ENCODE measurements at regions not wholly inside any gene's neighbourhood (a gene's known extent, or its start where the extent isn't known, plus 50 kb on each side); places are given as distances from the start of the nearest gene placed in this dataset.

DNA sequence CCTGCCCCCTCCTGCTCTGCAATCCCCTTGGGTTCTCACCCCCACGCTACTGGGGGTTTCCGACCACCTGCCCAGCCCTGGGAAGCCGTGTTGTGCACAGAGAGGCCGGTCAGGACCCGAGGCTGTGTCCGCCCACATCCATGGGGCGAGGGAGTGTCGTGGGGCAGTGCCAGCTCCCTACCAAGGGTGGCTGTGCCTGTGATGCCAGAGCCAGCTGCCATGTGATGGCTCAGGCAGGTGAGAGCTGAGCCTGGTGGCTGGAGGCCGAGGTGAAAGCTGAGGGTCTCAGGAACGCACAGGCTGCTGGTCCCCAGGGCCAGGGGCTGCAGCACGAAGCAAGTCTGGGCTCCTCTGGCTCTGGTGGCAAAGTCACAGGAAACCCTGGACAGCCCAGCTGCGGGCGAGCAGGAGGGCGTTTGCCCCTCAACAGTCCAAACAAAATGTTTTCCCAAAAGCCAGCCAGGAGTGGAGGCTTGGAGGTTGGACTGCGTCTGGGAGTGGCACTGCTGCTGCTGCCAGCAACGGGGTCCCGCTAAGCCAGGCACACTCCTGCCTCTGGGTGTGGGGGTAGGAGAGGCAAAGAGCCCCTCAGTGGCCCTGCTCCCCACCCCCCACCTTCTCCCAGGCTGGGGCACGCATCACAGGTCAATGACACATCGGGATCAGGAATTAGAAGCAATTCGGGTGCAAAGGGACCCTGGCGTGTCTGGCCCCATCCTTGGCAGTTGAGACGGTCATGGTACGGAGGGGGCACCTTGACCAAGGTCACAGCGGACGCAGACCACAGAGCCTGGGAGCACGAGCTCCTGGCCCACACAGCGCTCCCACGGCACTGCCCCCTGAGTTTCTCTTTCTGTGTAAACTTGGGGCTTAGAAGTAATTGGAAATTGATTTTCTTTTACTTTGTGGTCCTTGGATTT lies 72.4 kb upstream of the GPC1 start:
- no peak for DNase-seq

- no peak for DNase-seq
These were observed 71.5 kb upstream of the GPC1 start for GRCh38 chr2:240363746-240364581.

- no peak for DNase-seq
These were observed 70.9 kb upstream of the GPC1 start for GRCh38 chr2:240364582-240364960.

DNA sequence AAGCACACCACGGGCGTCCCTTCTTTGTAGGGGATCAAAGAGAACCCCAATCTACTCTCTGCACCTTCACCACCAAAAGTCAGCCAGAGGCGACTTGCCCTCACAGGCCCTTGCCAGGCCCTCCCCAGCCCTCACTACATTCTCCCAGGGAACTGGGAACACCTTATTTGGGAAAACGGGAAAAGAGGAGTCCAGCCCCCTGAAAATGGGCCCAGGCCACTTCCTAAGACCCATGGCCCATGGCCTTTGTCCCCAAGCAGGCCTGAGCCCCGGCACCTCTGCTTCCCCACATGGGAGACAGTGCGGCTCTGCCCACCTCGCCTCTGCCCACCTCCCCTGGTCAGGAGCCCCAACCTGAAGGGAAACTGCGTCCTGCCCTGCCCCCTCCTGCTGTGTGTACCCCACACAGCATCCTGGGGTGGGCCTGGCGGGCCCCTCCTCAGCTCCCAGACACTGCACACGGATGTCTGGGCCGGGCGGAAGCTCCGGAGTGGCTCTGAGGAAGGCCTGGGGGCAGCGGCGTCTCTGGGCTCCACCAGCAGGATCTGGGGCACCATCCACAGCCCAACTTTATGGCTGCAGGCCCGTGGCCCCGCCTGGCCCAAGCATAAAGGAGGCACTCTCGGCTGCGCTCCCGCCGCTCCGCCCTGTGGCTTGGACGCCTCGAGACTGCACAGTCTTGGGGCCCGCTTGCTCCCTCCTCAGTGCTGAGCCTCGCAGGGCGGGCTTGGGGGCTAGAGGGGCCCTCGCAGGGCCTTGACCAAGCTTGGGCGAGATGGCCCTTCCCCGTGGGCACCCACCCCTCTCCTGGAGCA lies 70.3 kb upstream of the GPC1 start:
- no peak for DNase-seq

DNA sequence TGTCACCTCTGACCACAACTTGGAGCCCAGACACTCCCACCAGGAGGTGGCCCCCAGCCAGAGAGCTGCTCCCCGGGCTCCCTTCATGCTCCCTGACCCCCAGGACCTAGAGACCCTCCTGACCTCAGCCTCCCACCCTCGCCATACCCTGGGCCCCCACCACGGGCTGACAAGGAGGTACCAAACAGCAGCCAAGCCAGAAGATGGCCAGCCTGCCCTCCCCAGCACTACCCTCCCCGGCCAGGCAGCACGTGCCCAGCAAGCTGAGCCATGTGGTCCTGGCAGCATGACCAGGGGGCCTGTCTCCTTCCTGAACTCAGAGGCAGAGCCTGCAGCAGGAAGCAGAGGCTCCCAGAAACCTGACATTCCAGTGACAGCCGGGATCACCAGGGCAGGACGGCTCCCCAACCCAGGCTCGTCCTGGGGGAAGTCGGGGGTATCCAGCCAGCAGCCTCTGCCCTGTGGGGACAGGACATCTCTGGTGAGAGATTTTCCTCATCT lies 69.4 kb upstream of the GPC1 start:
- no peak for DNase-seq

DNA sequence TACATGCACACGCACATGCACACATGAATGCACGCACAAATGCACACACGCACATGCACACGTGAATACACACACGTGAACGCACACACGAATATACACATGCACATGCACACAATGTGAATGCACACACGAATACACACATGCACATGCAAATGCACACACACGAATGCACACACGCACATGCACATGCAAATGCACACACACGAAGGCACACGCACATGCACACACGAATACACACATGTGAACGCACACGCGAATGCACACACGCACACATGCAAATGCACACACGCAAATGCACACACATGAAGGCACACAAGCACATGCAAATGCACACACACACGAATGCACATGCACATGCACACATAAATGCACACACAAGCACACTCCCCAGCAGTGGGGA lies 68.6 kb upstream of the GPC1 start:
- no peak for DNase-seq

- DNase-seq: no peak
These were observed 67.7 kb upstream of the GPC1 start for GRCh38 chr2:240367721-240368120.

- no peak for DNase-seq
These were observed 66.6 kb upstream of the GPC1 start for GRCh38 chr2:240368781-240369331.

DNA sequence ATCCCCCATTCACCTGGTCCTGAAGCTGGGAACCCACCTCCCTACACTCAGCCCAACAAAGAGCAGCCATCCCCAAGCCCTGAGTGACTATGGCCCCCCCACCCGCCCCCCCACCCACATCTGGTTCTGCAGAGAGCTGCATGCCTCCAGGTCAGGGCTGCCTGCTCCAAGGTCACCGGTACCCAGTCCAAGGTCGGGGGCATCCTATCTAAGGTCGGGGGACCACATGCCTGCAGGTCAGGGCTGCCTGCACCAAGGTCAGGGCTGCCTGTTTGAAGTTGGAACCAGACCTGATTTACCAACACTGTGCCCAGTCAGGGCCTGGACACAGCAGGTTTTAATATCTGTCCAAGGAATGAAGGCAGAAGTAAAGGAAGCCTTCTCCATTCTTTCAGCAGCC lies 66.1 kb upstream of the GPC1 start:
- DNase-seq: no peak

GRCh38 chr2:240369801-240370585 lies 65.5 kb upstream of the GPC1 start:
- DNase-seq: no peak

GRCh38 chr2:240371129-240372000 lies 64.1 kb upstream of the GPC1 start:
- DNase-seq: no peak

DNA sequence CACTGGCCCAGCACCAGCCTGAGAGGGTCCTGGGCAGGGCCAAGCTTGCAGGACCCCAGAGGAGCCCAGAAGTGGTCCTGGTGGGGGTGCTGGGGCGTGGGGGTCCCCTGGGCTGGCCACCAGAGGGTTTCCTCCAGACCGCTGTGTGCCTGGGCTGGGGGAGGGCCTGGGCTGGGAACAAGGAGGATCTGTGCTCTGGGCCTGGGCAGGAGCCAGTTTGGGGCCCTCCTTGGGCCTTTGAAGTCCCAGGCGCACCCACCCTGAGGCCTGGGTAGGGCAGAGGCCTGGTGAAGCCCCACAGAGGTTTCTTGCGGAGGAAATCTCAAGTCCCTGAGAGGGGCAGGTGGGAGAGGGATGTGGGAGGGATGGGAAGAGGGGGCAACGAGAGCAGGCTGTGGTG lies 63.4 kb upstream of the GPC1 start:
- no peak for DNase-seq

GRCh38 chr2:240373289-240373885 lies 62.1 kb upstream of the GPC1 start:
- DNase-seq: no peak

DNA sequence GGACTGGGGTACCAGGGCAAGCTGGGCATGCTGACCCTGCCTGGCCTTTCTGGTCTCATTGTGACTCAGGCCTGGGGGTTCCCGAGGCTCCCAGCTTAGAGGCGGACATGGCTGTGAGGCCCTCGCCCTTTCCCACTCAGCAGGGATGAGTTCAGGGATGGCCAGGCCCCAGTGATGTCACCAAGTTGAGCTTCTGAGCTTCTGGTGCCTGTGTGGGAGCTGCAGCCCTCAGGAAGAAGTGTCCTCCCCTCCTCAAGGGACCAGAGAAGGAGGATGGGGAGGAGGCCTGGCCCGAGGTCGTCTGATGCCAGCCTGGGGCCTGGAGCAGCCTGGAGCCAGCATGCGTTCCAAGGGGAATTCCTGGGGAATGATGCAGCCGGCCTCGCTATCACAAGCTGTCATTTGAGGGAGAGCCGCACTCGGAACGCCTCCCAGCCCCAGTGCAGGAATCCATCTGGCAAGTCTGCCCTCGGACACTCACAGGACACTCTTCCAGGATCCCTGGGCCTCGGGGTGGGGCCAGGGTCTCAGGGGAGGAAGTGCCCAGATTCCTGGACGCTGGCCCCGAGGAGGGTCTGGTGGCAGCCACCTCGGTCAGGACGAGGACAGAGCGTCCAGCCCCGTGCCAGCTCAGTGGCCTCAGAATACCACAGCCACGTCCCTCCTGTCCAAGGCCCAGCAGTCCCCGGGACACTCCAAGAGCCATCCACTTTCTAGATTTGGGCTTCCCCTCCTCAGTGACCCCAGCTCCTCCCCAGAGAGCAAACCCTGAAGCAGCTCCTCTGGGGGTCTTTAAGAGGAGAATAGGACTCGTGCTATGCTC lies 61.2 kb upstream of the GPC1 start:
- no peak for DNase-seq

- DNase-seq: no peak
These were observed 60.3 kb upstream of the GPC1 start for GRCh38 chr2:240375024-240375645.

GRCh38 chr2:240376739-240377138 lies 58.7 kb upstream of the GPC1 start:
- DNase-seq: no peak

GRCh38 chr2:240377366-240377765 lies 58.1 kb upstream of the GPC1 start:
- no peak for DNase-seq

DNA sequence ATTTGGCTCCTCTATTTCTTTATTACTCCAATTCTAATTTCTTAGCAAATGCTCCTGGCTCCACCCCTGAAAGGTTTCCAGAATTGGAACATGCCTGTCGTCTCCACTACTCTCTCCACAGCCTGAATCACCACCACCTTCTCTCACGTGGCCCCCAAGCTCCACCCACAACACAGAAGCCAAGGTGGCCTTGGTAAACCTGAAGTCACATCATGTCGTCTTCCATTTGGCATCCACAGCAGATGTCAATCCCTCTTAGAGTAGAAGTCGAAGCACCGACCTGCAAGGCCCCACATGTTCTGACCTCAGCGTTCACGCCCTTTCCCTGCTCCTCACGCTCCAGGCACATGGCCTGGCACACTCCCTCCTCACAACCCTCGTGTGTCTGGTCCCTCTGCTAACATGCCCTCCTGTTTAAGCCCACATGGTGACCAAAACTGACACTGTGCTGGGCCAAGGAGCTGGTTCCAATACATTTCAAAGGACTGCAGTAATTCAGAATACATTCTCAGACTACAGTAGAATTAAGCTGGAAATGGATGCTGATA lies 56.3 kb upstream of the GPC1 start:
- no peak for DNase-seq
